NCI-H774 (cell line): ENCODE measurements at regions not wholly inside any gene's neighbourhood (a gene's known extent, or its start where the extent isn't known, plus 50 kb on each side); places are given as distances from the start of the nearest gene placed in this dataset.
"Not testable (repeated sequence)": the region's sequence is repeated elsewhere in the genome, so short reads cannot be mapped to it uniquely, and the experiment has no call there.

Experiments
- DNase-seq: peaks from one replicate; lab custom pipeline; 2025; lab: John Stamatoyannopoulos, UW

DNA sequence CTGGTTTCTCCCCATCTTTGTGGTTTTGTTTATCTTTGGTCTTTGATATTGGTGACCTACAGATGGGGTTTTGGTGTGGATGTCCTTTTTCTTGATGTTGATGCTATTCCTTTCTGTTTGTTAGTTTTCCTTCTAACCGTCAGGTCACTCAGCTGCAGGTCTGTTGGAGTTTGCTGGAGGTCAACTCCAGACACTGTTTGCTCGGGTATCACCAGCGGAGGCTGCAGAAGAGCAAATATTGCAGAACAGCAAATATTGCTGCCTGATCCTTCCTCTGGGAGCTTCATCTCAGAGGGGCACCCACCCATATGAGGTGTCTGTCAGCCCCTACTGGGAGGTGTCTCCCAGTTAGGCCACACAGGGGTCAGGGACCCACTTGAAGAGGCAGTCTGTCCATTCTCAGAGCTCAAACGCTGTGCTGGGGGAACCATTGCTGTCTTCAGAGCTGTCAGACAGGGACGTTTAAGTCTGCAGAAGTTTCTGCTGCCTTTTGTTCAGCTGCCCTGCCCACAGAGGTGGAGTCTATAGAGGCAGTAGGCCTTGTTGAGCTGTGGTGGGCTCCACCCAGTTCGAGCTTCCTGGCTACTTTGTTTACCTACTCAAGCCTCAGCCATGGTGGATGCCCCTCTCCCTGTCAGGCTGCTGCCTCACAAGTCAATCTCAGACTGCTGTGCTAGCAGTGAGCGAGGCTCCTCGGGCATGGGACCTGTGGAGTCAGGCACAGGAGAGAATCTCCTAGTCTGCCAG is 94.8 kb upstream of the BNIP2 start:
- DNase-seq: not testable (repeated sequence)

DNA sequence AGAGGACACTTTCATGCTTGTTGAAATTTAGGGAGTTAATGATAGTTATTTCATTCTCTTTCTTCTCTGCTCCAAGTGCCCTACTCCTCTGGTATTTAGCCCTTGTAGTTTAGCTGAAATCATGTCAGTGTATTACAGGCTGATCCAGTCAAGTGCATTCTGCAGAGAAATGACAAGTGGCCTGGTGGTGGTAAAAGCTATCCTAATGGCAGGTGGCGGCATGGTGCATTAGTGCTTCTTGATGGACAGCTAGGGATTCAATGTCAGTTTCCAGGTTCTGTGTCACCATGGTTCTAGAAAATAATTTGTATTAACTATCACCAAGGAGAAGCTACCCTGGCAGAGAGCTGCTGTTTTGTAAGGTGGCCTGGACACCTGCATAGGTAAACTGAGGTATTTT is 90.0 kb upstream of the BNIP2 start:
- DNase-seq: no peak

DNA sequence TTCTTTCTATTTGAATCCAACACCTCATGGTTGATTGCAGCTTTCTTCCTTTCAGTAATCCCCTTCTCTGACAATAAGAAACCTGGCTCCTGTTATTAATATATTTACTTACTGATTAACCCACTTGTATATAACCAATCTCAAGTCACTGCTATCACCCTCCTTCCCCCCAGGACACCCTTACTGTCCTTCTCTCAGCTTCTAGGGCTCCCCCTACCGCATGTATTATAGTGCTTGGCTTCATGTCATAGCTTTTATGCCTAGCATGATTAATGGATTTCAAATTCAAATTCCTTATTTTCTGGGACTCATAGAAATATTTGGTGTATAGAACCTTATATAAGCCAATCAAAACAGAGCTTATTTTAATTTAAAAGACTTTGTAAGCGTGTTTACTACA is 75.7 kb upstream of the BNIP2 start:
- no peak for DNase-seq

DNA sequence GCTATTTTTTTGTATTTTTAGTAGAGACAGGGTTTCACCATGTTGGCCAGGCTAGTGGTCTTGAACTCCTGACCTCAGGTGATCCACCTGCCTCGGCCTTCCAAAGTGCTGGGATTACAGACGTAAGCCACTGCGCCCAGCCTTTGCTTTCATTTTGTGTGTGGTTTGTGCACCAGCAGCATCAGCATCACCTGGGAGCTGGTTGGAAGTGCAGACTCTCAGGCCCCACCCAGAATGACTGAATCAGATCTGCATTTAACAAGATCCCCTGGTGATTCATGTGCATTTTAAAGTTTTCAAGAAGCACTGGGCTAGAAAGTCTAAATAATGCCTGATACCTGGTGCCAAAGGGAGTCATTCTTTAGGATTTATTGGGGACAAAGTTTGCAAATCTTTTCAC is 73.4 kb upstream of the BNIP2 start:
- DNase-seq: no peak

DNA sequence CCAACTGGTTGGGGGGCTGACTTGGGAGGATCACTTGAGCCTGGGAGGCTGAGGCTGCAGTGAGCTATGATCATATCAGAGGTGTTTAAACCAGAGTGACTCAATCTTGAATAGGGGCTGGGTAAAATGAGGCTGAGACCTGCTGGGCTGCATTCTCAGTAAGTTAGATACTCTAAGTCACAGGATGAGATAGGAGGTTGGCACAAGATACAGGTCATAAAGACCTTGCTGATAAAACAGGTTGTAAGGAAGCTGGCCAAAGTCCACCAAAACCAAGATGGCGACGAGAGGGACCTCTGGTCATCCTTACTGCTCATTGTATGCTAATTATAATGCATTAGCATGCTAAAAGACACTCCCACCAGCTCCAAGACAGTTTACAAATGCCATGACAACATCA is 71.1 kb upstream of the BNIP2 start:
- not testable (repeated sequence) for DNase-seq

DNA sequence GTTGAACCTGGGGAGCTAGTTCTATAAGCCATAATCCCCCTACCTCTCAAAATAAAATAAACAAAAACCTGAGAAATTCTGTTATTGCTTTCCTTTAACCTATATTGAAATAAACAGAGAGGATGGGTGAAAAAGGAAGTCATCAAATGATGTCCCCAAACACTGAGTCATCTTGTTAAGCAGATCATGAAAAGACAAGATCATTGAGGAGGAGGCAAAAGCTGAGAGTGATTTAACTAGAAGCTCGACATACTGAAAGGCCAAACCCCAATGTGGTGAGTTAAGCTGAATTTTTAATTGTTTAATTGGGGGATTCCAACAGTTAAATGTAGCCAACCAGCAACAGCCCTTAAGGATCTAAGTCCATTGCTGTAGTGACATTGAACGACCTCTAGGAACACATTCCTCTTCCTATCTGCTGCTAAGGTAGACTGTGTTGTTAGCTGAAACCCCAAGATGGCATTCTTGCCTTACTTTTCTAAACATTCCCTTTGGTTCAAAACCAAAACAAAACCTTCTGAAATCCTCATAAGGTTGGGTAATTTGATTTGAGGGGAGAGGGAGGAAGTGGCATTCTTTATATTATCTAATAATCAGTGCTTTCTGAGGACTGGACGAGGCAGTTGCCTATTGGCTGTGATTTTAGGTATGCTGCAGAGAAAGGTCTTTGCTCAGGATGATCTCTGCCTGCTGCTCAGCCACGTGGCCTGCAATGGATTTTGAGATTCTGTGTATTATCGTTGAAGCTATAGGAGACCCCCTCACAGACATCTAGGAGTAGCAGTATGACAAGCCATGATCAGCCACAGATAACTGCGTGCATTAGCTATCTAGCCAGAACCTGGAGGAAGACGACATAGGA is 62.7 kb upstream of the BNIP2 start:
- DNase-seq: no peak

DNA sequence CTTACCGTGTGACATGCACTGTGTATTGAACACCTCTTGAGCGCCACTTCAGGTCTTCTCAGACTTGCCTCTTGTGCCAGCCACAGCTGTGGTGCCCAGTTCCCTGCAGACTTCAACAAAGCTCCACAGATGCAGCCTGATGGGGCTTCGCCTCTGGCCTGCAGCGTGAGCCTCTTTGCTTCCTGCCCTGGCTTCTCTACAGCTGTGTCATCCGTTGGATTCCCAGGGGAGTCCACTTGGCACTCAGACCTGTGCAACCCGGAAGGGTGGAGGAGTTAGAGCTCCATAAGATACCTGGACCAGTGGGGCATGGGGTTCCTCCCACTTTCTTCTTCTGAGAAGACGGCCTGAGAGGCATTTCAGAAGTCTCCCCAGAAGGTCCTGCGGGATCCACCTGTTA is 57.7 kb upstream of the BNIP2 start:
- DNase-seq: no peak

DNA sequence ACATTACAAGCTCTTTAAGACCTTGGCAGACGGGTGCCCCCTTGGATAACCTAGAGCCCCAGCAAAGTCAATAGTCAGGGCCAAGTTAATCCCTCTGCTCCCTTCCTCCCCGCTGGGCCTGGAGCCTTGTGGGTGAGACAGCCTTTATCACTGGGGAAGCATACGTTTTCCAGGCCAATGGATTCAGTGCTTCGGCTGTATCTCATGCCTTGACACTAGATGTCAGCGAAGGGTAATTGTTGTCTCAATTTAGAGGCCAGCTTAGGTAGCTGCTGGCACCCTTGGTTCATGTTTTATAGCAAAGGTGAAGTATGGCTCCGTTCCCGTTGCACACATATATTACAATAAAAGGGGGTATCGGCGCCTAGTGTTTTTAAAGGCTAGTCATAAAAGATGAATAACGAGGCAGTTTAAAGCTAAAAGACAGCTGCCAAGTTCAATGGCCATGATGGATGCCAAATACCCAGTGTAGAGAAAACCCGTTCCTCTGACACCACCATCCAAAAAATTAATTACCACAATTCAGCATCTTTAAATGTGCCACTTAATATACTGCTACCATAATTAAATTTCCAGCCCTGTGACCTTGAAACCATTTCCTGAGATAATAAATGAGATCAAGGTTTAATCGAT is 52.3 kb upstream of the BNIP2 start:
- peak; percentile 52 for DNase-seq

DNA sequence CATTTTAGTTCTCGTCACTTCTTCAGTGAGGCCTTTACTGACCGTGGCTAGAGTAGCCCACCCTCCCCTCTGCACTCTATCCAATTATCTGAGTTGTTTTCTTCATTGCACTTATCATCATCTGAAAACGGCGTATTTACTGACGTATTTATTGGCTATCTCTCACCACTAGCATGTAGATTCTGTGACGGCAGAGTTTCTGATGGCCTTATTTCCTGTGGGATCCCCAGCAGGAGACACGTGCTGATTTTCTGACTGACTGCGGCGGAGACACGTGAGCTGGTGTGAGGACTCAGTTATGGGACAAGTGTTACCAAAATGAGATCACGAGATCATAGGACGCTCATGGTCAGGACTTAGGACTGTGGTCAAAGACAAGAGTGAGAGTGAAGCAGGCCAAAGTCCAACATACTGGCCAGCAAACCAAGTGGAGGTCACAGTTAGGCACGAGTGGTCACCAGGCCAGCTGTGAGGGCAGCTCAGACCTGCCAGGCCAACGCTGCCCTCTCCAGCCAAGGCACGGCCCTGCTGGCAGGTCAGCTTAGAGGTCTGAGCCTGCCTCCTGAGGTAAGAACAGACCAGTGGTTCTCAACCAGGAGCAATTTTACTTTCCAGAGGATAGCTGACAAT is 50.6 kb upstream of the BNIP2 start:
- no peak for DNase-seq
